GM13976 (cell line): ENCODE measurements at regions not wholly inside any gene's neighbourhood (a gene's known extent, or its start where the extent isn't known, plus 50 kb on each side); places are given as distances from the start of the nearest gene placed in this dataset.

ENCODE experiments used
- DNase-seq: peaks from one replicate; pipeline ENCODE4 v3.0.0; 2012; ENCODE audit warnings: low spot score
- CTCF ChIP-seq: IDR thresholded peaks from 2 replicates; pipeline ENCODE4 v1.5.1; 2012; ENCODE audit warnings: borderline replicate concordance, mild to moderate bottlenecking; ENCODE audit not compliant: insufficient read depth; ENCODE audit errors: extremely low read depth, missing control alignments, control extremely low read depth
- in situ Hi-C: fragments of 300-500 bp; cut with MboI; formaldehyde crosslinking; loops from one replicate; pipeline ENCODE4 v1.12.0; 2022; ENCODE audit warnings: low sequenced_read_pairs, mixed read lengths, inconsistent platforms; ENCODE audit not compliant: unreplicated experiment

DNA sequence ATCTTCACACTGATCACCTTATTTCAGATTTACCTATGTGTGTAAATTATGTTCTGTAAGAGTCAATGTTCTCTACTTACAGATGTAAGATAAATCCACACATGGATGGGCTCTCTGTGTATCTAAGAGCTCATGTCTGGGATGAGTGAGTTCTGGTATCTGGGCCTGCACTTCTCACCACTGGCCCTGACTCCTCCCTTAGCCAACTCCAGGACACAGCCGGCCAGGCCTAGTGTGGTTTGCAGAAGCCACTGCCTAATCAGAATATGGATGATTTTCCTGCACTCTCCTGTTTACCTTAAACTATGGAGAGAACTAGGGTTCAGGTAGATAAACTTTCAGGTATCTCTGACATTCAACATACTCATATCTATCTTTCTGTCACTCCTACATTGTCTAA is 1284.8 kb downstream of the TMEM121 start:
- no peak for TF ChIP-seq CTCF
- in situ Hi-C loops = no loop called here
- DNase-seq = no peak

DNA sequence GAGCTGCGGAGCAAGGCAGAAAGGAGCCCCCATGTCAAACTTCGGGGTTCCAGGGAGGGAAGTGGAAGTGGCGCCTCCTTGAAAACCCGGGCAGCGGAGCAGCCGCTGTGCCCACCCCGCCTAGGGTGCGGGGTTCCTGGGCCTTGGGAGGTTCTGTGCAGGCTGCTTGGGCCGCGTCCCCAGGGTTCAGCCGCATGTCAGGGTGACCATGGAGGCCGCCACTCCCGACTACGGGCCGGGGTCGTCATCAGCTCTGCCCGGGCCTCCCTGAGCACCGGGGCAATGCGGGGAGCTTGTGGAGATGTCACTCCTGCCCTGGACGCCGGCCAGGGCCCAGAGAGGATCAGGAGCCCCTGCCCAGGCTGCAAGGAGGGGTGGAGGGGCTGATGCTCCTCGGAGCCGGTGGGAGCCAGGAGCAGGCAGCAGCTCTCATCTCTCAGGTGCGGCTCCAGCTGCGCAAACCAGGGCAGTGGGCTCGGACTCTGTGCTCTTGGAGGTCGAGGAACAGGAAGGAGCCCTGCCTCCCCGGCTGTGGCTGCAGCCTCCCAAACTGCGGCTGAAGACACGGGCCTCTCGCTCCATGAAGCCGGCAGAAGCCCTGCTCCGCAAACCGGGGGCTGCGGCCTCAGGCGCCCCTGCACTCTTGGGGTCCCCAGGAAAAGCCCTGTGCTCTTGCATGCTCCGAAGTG is 1286.5 kb downstream of the TMEM121 start:
- TF ChIP-seq CTCF = no peak
- in situ Hi-C loops = no loop called here
- DNase-seq = no peak

DNA sequence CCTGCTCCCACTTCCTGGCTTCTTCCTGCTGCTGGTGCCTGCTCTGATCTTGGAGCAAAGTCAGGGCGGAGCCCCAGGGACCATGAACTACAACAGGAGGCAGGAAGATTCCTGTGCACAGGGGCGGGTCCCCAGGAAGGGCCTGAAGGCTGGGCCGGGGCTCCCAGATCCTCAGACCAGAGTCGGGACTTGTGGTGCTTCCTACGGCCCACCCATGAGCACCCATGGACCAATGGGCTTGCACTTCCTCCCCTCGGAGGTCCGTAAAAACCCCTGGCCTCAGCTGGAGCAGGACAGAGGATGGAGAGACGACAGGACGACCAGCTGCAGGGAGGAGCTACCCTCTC is 1287.1 kb downstream of the TMEM121 start:
- DNase-seq = no peak
- in situ Hi-C loops = no loop called here
- no peak for TF ChIP-seq CTCF

DNA sequence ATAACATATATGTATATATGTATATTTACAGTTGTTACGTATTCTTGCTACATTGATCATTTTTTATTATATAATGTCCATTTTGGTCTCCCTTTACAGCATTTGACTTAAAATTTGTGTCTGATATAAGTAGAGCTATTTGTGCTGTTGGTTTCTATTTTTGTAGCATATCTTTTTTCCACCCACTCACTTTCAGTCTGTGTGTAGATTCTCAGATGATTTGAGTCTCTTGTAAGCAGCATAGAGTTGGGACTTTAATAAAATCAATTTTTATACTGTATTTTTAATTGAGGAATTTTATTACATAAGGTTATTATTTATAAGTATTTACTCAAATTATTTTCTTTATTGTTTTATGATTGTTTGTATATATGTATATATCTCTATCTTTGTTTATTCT is 1293.7 kb downstream of the TMEM121 start:
- no peak for TF ChIP-seq CTCF
- in situ Hi-C loops = no loop called here
- DNase-seq = no peak

GRCh38 chr14:106821119-106821518 is 1294.7 kb downstream of the TMEM121 start:
- TF ChIP-seq CTCF = no peak
- no peak for DNase-seq
- in situ Hi-C loops = no loop called here

DNA sequence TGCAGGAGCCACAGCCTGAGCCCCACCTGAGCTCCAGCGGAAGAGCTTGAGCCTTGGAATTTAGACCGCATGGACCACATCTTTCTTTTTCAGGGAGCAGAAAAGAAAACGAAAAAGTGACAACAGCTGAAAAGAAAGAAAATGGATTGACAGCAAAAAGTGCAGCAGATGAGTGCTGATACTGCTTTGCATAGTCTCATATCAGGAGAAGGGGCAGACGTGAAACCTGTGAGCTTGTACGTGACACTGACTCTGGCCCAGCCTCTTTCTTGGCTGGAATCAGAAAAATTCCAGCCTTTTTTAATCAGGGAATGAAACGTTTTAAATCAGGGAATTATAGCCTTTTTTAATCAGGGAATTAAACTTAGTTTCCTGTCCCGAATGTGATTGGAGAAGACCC is 1296.5 kb downstream of the TMEM121 start:
- in situ Hi-C loops = no loop called here
- no peak for TF ChIP-seq CTCF
- DNase-seq = no peak

- no peak for TF ChIP-seq CTCF
- no peak for DNase-seq
- in situ Hi-C loops = no loop called here
Observed at GRCh38 chr14:106823552-106823951, 1297.2 kb downstream of the TMEM121 start.
